ENCODE measurements at regions not wholly inside any gene's neighbourhood (a gene's known extent, or its start where the extent isn't known, plus 50 kb on each side); places are given as distances from the start of the nearest gene placed in this dataset.

DNA sequence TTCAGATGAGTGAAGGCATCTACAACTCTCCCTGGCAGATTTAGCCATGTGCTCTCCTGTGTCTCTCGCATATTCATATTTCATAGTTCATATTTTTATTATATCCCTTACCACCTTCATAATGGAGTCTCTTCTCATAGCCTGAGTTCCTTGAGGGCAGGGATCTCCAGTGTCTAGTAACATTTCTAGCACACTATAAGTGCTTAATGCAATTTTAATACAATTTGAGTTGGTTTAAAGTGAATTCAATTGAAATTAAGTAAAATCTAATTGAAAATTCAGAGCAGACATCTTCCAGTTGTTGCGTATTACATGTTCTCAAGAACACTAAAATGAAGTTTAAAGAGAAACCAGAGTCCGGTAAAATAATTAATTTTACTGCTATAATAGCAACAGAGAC lies 163.6 kb upstream of the GNAI1 start:
- Histone ChIP-seq H3K27me3 (ENCODE audit: control insufficient read depth, insufficient read depth, low read length) (no peaks in the 10 kb centered on the region), H3K36me3 (ENCODE audit: control insufficient read depth in 2 of 3, insufficient read depth in 3 of 3, low read length in 3 of 3) (no peaks in the 10 kb centered on the region), H3K9ac (ENCODE audit: low read length in 3 of 3) (no peak overlapping the region), H3K27ac (ENCODE audit: low read depth in 2 of 2, low read length in 2 of 2) (no peak overlapping the region), H3K4me3 (ENCODE audit: low read length in 3 of 3) (no peak overlapping the region), H3K4me1 (ENCODE audit: control insufficient read depth in 2 of 3, insufficient read depth in 2 of 3, low read depth in 1 of 3, low read length in 3 of 3) (no peaks in the 10 kb centered on the region), H3K9me3 (ENCODE audit: control insufficient read depth in 2 of 3, insufficient read depth in 1 of 3, low read length in 3 of 3) (no peaks in the 10 kb centered on the region)
- DNase-seq (no peak), FAIRE-seq (no peak)
- TF ChIP-seq, protein P1, sequence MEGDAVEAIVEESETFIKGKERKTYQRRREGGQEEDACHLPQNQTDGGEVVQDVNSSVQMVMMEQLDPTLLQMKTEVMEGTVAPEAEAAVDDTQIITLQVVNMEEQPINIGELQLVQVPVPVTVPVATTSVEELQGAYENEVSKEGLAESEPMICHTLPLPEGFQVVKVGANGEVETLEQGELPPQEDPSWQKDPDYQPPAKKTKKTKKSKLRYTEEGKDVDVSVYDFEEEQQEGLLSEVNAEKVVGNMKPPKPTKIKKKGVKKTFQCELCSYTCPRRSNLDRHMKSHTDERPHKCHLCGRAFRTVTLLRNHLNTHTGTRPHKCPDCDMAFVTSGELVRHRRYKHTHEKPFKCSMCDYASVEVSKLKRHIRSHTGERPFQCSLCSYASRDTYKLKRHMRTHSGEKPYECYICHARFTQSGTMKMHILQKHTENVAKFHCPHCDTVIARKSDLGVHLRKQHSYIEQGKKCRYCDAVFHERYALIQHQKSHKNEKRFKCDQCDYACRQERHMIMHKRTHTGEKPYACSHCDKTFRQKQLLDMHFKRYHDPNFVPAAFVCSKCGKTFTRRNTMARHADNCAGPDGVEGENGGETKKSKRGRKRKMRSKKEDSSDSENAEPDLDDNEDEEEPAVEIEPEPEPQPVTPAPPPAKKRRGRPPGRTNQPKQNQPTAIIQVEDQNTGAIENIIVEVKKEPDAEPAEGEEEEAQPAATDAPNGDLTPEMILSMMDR (IDR thresholded peaks at IDR 0.05; ENCODE audit: borderline replicate concordance, extremely low read depth, insufficient read depth): no peak
- intact Hi-C loops (cut with DNase I): no loop called here

DNA sequence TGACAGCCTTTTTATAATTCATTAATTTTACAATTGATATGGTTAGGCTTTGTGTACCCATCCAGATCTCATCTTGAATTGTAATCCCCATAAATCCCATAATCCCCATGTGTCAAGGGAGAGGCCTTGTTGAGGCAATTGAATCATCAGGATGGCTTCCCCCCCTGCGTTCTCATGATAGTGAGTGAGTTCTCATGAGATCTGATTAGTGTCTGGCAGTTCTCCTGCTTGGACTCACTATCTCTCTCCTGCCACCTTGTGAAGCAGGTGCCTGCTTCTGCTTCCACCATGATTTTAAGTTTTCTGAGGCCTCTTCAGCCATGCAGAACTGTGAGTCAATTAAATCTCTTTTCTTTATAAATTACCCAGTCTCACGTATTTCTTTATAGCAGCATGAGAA lies 165.7 kb upstream of the GNAI1 start:
- Histone ChIP-seq H3K27ac (ENCODE audit: low read depth in 2 of 2, low read length in 2 of 2) (no peak overlapping the region), H3K9ac (ENCODE audit: low read length in 3 of 3) (no peak overlapping the region), H3K4me3 (ENCODE audit: low read length in 3 of 3) (no peak overlapping the region), H3K9me3 (ENCODE audit: control insufficient read depth in 2 of 3, insufficient read depth in 1 of 3, low read length in 3 of 3) (no peaks in the 10 kb centered on the region), H3K27me3 (ENCODE audit: control insufficient read depth, insufficient read depth, low read length) (no peaks in the 10 kb centered on the region), H3K36me3 (ENCODE audit: control insufficient read depth in 2 of 3, insufficient read depth in 3 of 3, low read length in 3 of 3) (no peaks in the 10 kb centered on the region), H3K4me1 (ENCODE audit: control insufficient read depth in 2 of 3, insufficient read depth in 2 of 3, low read depth in 1 of 3, low read length in 3 of 3) (no peaks in the 10 kb centered on the region)
- DNase-seq: no peak
- TF ChIP-seq, protein P1 (IDR thresholded peaks at IDR 0.05; ENCODE audit: borderline replicate concordance, extremely low read depth, insufficient read depth): no peak
- intact Hi-C loops (cut with DNase I): no loop called here
- no peak for FAIRE-seq

- peak in 1 of 5 donors; percentile 4 for DNase-seq
- Histone ChIP-seq H3K9ac (ENCODE audit: low read length in 3 of 3) (no peak overlapping the region), H3K36me3 (ENCODE audit: control insufficient read depth in 2 of 3, insufficient read depth in 3 of 3, low read length in 3 of 3) (no peaks in the 10 kb centered on the region), H3K27ac (ENCODE audit: low read depth in 2 of 2, low read length in 2 of 2) (no peak overlapping the region), H3K4me3 (ENCODE audit: low read length in 3 of 3) (no peak overlapping the region), H3K9me3 (ENCODE audit: control insufficient read depth in 2 of 3, insufficient read depth in 1 of 3, low read length in 3 of 3) (no peaks in the 10 kb centered on the region), H3K4me1 (ENCODE audit: control insufficient read depth in 2 of 3, insufficient read depth in 2 of 3, low read depth in 1 of 3, low read length in 3 of 3) (no peaks in the 10 kb centered on the region), H3K27me3 (ENCODE audit: control insufficient read depth, insufficient read depth, low read length) (no peaks in the 10 kb centered on the region)
- TF ChIP-seq, protein P1 (IDR thresholded peaks at IDR 0.05; ENCODE audit: borderline replicate concordance, extremely low read depth, insufficient read depth): no peak
- intact Hi-C loops (cut with DNase I): no loop called here
- FAIRE-seq: no peak
These were observed 166.5 kb upstream of the GNAI1 start for GRCh38 chr7:79968077-79968648.

- Histone ChIP-seq H3K36me3 (ENCODE audit: control insufficient read depth in 2 of 3, insufficient read depth in 3 of 3, low read length in 3 of 3) (no peaks in the 10 kb centered on the region), H3K9ac (ENCODE audit: low read length in 3 of 3) (no peak overlapping the region), H3K4me1 (ENCODE audit: control insufficient read depth in 2 of 3, insufficient read depth in 2 of 3, low read depth in 1 of 3, low read length in 3 of 3) (no peaks in the 10 kb centered on the region), H3K4me3 (ENCODE audit: low read length in 3 of 3) (no peak overlapping the region), H3K9me3 (ENCODE audit: control insufficient read depth in 2 of 3, insufficient read depth in 1 of 3, low read length in 3 of 3) (no peaks in the 10 kb centered on the region), H3K27me3 (ENCODE audit: control insufficient read depth, insufficient read depth, low read length) (no peaks in the 10 kb centered on the region), H3K27ac (ENCODE audit: low read depth in 2 of 2, low read length in 2 of 2) (no peak overlapping the region)
- FAIRE-seq (no peak), DNase-seq (no peak)
- TF ChIP-seq, protein P1 (IDR thresholded peaks at IDR 0.05; ENCODE audit: borderline replicate concordance, extremely low read depth, insufficient read depth): no peak
- intact Hi-C loops (cut with DNase I): no loop called here
These were observed 168.7 kb upstream of the GNAI1 start for GRCh38 chr7:79965946-79966345.
